Mononuclear cell (primary cell): ENCODE measurements at regions not wholly inside any gene's neighbourhood (a gene's known extent, or its start where the extent isn't known, plus 50 kb on each side); places are given as distances from the start of the nearest gene placed in this dataset.

Experiments used
- H3K27me3 ChIP-seq: 2 replicates; pipeline ENCODE4 v1.6.0; 2011; ENCODE audit warnings: low read length, control low read depth; ENCODE audit not compliant: insufficient read depth
- H3K4me1 ChIP-seq: 2 replicates; pipeline ENCODE4 v1.5.1; 2011; ENCODE audit warnings: mild to moderate bottlenecking, low read length, control low read depth; ENCODE audit not compliant: insufficient read depth
- H3K4me3 ChIP-seq: 2 replicates; pipeline ENCODE4 v1.5.1; 2011; ENCODE audit warnings: mild to moderate bottlenecking, low read length, moderate library complexity
- H3K9me3 ChIP-seq: 2 replicates; pipeline ENCODE4 v1.5.1; 2011; ENCODE audit warnings: low read depth, mild to moderate bottlenecking, control low read depth, low read length

GRCh38 chr6:4606821-4607704, 169.1 kb upstream of the CDYL start:
- Histone ChIP-seq H3K4me3 (no peak overlapping the region), H3K9me3 (no peaks in the 10 kb centered on the region), H3K4me1 (peaks cover 23% of the 10 kb centered on the region), H3K27me3 (no peaks in the 10 kb centered on the region)

DNA sequence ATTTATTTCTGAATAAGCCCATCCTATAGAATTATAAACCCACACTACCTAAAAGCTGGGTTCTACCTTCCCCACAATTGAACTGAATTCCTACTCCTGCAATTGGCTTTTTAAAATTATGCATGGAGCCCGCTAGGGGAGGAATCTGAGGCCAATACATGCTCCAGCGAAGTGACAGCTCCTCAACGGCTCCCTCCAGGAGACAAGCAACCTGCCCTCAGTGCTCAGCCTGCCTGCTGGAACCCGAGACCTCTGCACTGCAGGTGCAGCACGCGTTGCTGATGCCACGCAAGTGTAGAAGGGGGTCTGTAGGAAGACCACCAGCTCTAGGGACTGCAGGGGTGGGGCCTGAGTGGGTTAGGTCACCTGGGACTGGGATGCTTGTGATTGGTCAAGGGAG, 170.2 kb upstream of the CDYL start:
- H3K4me1 ChIP-seq, result peaks cover 23% of the 10 kb centered on the region
- no peaks in the 10 kb centered on the region for H3K27me3 ChIP-seq
- no peaks in the 10 kb centered on the region for H3K9me3 ChIP-seq
- no peak overlapping the region for H3K4me3 ChIP-seq

- H3K4me1 ChIP-seq, result peaks cover 23% of the 10 kb centered on the region
- no peaks in the 10 kb centered on the region for H3K27me3 ChIP-seq
- H3K9me3 ChIP-seq, result no peaks in the 10 kb centered on the region
- H3K4me3 ChIP-seq, result no peak overlapping the region
These were observed 172.3 kb upstream of the CDYL start for GRCh38 chr6:4603856-4604369.

DNA sequence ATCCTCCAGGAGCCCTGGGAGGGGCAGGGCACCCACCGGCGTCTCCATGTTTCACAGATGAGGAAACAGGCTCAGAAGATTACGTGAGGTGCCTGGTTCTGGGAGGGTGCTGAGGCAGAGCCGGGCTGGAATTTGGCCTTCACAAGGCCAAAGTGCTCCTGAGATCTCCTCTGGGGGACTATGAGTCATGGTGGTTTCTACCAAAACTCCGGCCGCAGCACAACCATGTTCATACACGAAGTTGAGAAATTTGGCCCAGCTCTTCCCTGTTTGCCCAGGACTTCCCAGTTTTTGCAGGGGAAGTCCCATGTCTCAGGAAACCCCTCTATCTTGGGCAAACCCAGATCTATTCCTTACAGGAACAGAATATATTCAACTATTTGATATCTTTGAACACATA, 172.9 kb upstream of the CDYL start:
- H3K9me3 ChIP-seq, result no peaks in the 10 kb centered on the region
- H3K27me3 ChIP-seq, result no peaks in the 10 kb centered on the region
- H3K4me3 ChIP-seq, result no peak overlapping the region
- H3K4me1 ChIP-seq, result peaks cover 19% of the 10 kb centered on the region

- no peaks in the 10 kb centered on the region for H3K9me3 ChIP-seq
- no peak overlapping the region for H3K4me3 ChIP-seq
- H3K27me3 ChIP-seq, result no peaks in the 10 kb centered on the region
- peaks cover 14% of the 10 kb centered on the region for H3K4me1 ChIP-seq
These were observed 176.3 kb upstream of the CDYL start for GRCh38 chr6:4599924-4600323.

DNA sequence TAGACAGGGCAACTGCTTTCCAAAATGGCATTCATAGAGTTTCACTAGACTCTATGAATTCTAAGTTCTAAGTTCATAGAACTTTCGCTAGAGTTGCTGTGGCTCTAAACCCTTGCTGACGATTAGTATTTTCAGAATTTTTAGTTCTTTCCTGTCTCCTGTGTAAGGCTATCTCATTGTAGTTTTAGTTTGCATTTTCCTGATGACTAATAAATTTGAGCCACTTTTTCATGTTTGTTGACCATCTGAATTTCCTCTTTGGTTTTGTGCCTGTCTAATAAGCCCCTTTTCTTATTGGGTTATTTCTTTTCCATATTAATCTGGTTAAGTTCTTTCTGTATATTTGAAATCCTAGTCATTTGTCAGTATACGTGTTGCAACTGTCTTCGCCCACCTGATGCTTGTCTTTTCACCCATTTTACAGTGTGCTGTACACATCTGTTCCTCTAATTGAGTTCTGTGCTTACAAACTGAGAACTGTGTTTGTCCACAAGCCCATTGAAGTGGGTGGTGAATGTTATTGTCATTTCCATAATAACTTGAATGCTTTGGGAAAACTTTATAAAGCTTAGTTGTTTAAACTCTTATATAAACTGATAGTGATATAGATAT, 177.7 kb upstream of the CDYL start:
- Histone ChIP-seq H3K27me3 (no peaks in the 10 kb centered on the region), H3K4me3 (no peak overlapping the region), H3K9me3 (no peaks in the 10 kb centered on the region), H3K4me1 (peaks cover 14% of the 10 kb centered on the region)

DNA sequence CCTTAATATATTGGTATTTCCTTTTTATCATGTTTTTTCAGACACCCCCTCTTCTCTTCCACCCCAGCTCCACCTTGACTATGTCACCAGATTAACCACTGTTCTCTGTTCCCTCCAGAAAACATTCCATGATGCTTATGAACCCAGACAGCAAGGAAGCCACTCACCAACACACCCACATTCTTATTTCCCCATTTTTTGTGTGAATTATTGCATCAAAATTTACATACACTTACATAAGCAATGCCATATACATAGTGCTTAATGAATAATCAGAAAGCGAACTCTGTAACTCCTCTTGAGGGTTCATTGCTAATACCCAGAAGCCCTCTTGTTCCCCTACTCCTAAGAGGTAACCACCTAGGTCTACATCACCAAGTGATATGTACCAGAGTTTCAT, 182.3 kb upstream of the CDYL start:
- no peak overlapping the region for H3K4me3 ChIP-seq
- no peaks in the 10 kb centered on the region for H3K4me1 ChIP-seq
- no peaks in the 10 kb centered on the region for H3K27me3 ChIP-seq
- no peaks in the 10 kb centered on the region for H3K9me3 ChIP-seq

- Histone ChIP-seq H3K9me3 (no peaks in the 10 kb centered on the region), H3K4me3 (no peak overlapping the region), H3K27me3 (no peaks in the 10 kb centered on the region), H3K4me1 (no peaks in the 10 kb centered on the region)
These were observed 184.2 kb upstream of the CDYL start for GRCh38 chr6:4592026-4592425.

DNA sequence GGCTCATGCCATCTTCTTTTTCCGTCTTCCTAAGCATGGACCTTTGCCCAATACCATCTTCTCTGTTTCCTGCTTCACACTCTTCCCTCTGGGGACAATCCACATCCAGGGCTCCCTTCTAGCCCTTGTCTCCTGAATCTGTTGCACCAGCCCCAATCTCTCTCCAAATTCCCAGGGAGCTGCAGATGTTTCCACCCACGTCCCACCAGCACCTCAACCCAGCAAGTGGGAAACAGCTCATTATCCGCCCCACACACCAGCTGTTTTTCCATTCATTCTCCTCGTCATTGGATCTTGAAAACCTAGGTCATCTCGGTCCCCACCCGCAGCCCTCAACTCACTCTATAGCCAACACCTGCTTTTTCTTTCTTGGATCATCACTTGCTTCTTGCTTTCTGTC, 185.0 kb upstream of the CDYL start:
- no peak overlapping the region for H3K4me3 ChIP-seq
- no peaks in the 10 kb centered on the region for H3K27me3 ChIP-seq
- no peaks in the 10 kb centered on the region for H3K9me3 ChIP-seq
- H3K4me1 ChIP-seq, result no peaks in the 10 kb centered on the region

DNA sequence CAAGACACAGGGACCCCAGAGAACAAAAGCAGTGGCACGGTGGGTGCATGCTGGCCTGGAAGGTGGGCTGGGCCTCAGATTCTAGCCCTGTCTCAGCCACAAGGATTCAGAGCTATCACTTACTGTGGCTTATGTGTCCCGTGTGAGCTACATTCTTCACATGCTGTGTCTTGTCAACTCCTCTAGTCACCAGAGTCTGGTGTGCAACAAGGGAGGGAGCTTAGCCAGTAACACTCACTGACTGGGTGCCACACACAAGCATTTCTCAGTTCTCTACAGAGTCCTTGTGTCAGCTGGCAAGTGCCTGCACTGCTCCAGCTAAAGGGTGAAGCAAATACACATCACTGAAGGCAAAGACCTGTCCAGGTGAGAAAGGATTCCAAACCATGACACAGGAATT, 186.9 kb upstream of the CDYL start:
- no peaks in the 10 kb centered on the region for H3K9me3 ChIP-seq
- H3K27me3 ChIP-seq, result no peaks in the 10 kb centered on the region
- no peaks in the 10 kb centered on the region for H3K4me1 ChIP-seq
- H3K4me3 ChIP-seq, result no peak overlapping the region

GRCh38 chr6:4588581-4588980, 187.6 kb upstream of the CDYL start:
- Histone ChIP-seq H3K4me3 (no peak overlapping the region), H3K4me1 (peaks cover 1% of the 10 kb centered on the region), H3K9me3 (no peaks in the 10 kb centered on the region)

DNA sequence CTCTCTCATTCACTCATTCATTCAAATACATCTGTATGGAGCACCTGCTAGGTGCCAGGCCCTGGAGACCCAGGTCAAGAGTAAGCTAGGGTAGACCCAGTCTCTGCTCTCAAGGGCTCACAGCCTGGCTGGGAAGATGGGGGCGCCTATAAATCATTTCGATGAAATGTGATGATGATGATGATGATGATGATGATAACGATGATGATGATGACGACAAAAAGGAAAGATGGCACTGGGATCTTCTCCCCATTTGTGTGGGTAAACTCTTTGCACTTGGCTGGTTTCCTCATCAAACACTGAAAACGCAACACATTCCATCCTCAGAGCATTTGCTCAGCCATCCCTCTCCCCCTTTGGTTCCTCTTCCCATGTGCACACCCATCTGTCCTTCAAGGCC, 188.0 kb upstream of the CDYL start:
- Histone ChIP-seq H3K27me3 (no peaks in the 10 kb centered on the region), H3K4me3 (no peak overlapping the region), H3K9me3 (no peaks in the 10 kb centered on the region), H3K4me1 (peaks cover 3% of the 10 kb centered on the region)

More at GRCh38 chr6:4588581-4588980, 187.6 kb upstream of the CDYL start:
- no peaks in the 10 kb centered on the region for H3K27me3 ChIP-seq

DNA sequence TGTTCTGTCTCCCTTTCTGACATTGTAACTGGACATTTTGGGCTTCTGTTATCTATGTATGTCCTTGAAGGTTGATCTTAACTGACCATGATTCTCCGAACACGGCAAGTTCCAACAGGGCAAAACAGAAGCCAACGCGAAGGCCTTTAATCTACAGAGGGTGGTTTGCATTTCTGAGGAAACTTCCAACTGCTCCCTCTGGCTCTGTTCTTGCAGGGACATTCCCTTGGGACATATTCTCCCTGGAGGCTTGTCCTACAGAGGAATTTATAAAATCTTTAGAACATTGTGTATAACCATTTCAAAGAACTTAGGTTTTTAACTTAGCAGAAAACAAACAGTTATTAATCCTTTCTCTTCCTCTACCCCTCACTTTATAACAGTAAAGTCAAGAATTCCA, 189.0 kb upstream of the CDYL start:
- Histone ChIP-seq H3K4me3 (no peak overlapping the region), H3K27me3 (no peaks in the 10 kb centered on the region), H3K4me1 (peaks cover 13% of the 10 kb centered on the region), H3K9me3 (no peaks in the 10 kb centered on the region)

- H3K9me3 ChIP-seq, result no peaks in the 10 kb centered on the region
- H3K4me3 ChIP-seq, result no peak overlapping the region
- H3K4me1 ChIP-seq, result peaks cover 15% of the 10 kb centered on the region
- H3K27me3 ChIP-seq, result no peaks in the 10 kb centered on the region
These were observed 189.7 kb upstream of the CDYL start for GRCh38 chr6:4586469-4586859.

- Histone ChIP-seq H3K9me3 (no peaks in the 10 kb centered on the region), H3K4me1 (peaks cover 15% of the 10 kb centered on the region), H3K4me3 (no peak overlapping the region), H3K27me3 (no peaks in the 10 kb centered on the region)
These were observed 190.3 kb upstream of the CDYL start for GRCh38 chr6:4585682-4586468.
